ENCODE measurements at regions not wholly inside any gene's neighbourhood (a gene's known extent, or its start where the extent isn't known, plus 50 kb on each side); places are given as distances from the start of the nearest gene placed in this dataset.

DNA sequence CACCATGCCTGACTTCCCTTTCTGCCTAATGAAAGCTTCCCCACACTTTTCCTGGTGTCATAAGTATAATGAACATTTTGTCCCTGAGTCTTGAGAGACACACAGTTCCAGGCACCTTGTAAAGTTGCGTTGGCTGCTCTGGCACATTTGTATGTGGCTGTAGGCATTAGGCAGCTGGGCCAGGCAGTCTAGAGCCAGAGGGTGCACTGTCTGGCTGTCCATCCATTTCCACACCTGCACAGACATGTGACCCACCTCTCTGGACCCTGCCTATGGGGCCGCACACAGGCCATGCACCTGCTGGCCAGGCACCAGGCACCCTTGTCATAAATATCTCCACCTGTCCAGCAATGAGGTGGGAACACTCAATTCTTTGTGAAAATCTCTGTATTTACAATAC is 54.7 kb upstream of the ANTXRL start:
- TF ChIP-seq CTCF (conservative IDR thresholded peaks at IDR 0.05; ENCODE audit: low read depth, low read length), result no peak
- no peak overlapping the region for H3K4me3 ChIP-seq (ENCODE audit: low read depth, low read length)
- no peak for DNase-seq (ENCODE audit: low read depth)

GRCh38 chr10:46232666-46233065 is 54.1 kb upstream of the ANTXRL start:
- no peak for DNase-seq (ENCODE audit: low read depth)
- no peak overlapping the region for H3K4me3 ChIP-seq (ENCODE audit: low read depth, low read length)
- no peak for TF ChIP-seq CTCF (conservative IDR thresholded peaks at IDR 0.05; ENCODE audit: low read depth, low read length)

- TF ChIP-seq CTCF (conservative IDR thresholded peaks at IDR 0.05; ENCODE audit: low read depth, low read length), result no peak
- H3K4me3 ChIP-seq (ENCODE audit: low read depth, low read length), result no peak overlapping the region
- DNase-seq (ENCODE audit: low read depth), result no peak
These were observed 53.6 kb upstream of the ANTXRL start for GRCh38 chr10:46233181-46233580.

- DNase-seq (ENCODE audit: low read depth), result no peak
- H3K4me3 ChIP-seq (ENCODE audit: low read depth, low read length), result no peak overlapping the region
- no peak for TF ChIP-seq CTCF (conservative IDR thresholded peaks at IDR 0.05; ENCODE audit: low read depth, low read length)
These were observed 52.8 kb upstream of the ANTXRL start for GRCh38 chr10:46234026-46234425.

DNA sequence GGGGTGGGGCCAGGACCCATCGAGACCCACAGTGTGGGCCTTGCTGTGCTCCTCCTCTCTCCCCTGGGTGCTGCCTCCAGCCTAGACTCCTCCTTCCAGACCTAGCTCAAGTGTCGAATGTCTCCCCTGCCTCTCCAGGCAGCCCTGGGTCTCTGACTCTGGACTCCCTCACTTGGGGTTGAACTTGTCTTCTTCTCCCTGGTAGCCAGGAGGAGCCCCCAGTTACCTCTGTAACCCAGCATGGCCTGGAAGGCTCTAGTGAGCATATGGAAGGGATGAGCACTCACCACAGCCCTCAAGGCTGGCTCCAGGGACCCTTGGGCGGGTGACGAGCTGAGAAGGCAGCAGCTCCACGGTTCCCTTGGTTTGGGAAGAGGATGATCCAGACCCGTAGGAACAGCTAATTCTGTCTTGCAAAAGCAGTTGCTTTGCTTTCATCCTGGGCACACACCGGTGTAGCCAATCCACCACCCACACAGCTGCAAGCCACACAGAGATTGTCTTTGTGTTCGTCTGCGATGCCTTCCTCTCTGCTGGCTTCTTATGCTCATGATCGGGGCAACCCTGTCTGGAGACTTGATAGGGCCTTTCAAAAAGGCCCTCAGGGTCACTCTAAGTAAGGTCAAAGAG is 52.3 kb upstream of the ANTXRL start:
- no peak for TF ChIP-seq CTCF (conservative IDR thresholded peaks at IDR 0.05; ENCODE audit: low read depth, low read length)

DNA sequence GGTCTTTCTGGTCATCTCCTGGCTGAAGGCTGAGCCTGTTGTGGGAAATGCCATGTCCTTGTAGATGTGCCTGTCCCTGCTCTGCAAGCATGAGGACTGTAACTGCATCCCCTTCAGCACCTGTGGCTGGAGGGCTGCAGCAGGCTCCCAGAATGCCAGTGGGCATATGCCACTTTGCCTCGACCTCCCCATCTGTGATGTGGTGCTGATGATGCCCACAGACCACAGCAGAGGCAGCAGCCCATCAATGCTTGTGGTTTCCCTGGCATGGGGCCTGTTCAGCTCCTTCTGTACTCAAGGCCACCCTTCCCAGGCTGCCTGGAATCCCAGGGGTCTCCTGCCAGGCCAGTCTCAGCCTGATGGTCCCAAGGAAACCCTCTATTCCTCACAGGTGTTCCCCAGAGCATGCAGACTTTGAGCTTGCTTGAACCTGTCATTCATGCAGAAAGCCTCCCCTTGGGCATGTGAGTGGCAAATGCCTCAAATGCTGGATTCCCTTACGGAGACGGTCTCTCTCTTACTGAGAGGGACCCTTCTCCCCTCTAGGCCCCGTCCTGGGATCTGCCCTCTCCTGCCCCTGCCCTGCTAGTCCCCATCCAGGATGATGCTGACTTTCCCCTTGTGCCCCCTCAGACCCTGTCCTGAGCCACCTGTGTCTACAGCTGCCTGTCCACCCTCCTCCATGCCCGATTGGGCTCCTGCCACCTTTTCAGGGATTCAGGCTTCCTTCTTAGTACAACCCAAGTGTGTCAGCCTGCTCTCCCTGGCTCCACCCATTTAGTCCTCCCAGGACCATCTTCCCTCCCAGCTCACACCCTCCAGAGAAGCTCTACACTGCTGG is 50.9 kb upstream of the ANTXRL start:
- DNase-seq (ENCODE audit: low read depth), result no peak
- TF ChIP-seq CTCF (conservative IDR thresholded peaks at IDR 0.05; ENCODE audit: low read depth, low read length), result no peak
- H3K4me3 ChIP-seq (ENCODE audit: low read depth, low read length), result no peak overlapping the region

More for the DNA sequence above, 52.3 kb upstream of the ANTXRL start:
- DNase-seq (ENCODE audit: low read depth), result no peak
- H3K4me3 ChIP-seq (ENCODE audit: low read depth, low read length), result no peak overlapping the region

- H3K4me3 ChIP-seq (ENCODE audit: low read depth, low read length), result no peak overlapping the region
- DNase-seq (ENCODE audit: low read depth), result no peak
- no peak for TF ChIP-seq CTCF (conservative IDR thresholded peaks at IDR 0.05; ENCODE audit: low read depth, low read length)
These were observed 50.3 kb upstream of the ANTXRL start for GRCh38 chr10:46236546-46236887.

Measured in epithelial cell of proximal tubule (primary cell).